ENCODE measurements at regions not wholly inside any gene's neighbourhood (a gene's known extent, or its start where the extent isn't known, plus 50 kb on each side); places are given as distances from the start of the nearest gene placed in this dataset.
A peak's percentile ranks its signal among the peaks of the same experiment; 100 is the strongest.

DNA sequence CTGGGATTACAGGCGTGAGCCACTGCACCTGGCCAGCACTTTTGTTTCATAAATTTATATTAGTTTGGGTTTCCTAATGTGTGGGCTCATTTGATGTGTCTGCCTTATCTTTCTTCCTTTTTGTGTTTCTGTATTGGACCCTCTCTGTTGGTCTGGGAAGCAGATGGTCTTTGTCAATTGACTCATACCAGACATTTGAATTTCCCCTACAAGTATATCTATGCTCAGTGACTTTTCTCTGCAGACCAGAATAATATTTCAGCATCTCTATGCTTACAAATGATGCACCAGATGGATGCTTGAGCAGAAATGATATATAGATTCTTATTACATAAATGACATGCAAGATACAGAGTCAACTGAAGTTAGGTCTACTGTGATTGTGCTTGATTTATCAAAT lies 329.9 kb upstream of the SLCO3A1 start:
- DNase-seq: no peak

DNA sequence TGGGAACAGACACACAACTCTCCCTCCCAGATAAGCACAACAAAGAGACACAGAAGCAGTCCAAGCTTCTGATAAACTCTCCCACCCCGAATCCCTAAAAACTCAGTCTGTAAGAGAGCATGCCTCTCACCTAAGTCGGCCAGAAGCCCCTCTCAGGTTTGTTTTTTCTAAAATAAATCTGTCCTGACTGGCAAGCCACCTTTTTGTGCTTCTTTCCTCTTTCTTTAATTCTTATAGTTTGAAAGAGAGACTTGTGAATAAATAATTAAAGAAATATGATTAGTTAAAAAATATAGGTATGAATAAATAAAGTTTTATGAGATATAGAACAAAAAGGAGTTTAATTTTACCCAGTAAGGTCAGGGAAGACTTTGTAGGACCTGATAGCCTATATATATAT lies 329.0 kb upstream of the SLCO3A1 start:
- DNase-seq: no peak

DNA sequence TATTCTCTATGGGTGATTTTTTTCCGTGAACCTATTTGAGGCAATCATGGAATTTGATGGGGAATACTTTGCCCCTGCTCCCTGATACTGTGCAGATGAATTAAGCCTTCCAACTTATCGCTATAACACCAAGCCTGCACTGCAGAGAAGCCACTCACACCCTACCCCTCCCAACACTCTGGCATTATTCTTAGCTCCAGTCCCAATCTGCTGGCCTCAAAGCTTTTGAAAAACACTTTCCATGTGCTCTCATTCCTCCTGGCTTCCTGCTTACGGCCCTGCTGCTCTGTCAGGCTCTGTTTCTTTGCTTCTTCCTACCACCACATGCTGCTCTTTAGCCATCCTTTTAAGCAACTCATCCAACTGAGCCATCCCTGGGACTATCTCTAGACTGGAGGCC lies 327.8 kb upstream of the SLCO3A1 start:
- DNase-seq: no peak

DNA sequence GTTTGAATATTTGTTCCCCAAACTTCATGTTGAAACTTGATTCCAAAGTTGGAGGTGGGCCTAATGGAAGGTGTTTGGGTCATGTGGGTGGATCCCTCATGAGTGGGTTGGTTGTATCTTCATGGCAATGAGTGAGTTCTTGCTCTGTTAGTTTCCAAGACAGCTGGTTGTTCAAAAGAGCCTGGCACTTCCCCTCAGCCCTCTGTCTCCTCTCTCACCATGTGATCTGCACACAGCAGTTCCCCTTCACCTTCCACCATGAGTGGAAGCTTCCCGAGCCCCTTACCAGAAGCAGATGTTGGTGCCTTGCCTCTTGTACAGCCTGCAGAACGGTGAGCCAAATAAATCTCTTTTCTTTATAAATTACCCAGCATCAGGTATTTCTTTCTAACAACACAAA lies 327.1 kb upstream of the SLCO3A1 start:
- no peak for DNase-seq

DNA sequence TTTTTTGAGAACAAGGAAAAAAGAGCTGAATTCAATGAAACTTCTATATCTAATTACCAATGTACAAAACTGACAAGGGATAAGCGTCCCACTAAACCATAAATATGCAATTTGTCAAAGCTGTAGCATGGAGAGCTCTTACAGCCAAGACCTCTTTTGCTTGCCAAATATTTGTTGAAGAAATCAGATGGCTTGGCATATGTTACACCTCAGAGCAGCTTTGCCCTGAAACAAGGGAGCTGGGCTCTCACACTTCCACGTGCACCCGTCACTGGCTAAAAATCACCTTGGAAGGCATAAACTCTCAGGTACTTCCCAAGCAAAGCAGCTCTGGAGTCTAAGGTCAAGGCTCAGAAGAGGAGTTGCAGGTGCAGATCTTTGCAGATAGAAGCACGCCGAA lies 324.7 kb upstream of the SLCO3A1 start:
- DNase-seq: no peak

DNA sequence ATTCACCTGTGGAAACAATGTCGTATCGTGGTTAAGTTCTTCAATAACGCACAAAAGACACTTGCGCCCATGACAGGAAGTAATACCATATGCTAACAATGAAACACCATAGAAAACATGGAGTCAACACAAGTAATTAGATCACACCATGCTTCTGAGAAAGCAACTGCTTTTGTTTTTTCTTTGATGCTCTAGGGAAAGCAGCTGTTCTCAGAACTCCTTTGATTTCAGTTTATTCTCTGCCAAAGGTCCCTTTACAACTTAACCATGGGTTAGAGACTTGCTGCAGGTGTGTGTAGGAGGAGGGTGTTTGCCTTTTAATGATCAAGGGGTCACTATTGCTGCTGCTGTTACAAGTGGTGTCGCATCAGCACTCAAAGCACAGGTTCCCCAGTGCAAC lies 324.0 kb upstream of the SLCO3A1 start:
- no peak for DNase-seq

DNA sequence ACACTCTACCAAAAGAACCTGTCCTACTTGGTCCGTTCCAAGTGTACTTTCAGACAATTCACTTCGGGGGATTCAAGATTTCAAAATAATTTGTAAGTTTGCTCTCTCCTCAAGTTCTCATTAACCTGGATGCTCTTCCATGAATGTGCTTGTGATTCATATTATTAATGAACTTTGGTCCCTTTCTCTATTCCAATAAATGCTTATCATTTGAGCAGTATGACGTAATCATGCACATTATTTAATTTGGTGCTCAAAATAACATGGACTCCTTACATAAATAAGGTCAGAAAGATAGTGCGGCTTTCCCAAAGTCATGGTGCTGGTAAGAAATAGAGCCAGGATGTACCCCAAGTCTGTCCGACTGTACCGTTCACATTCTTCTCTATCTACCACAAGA lies 323.2 kb upstream of the SLCO3A1 start:
- DNase-seq: no peak

DNA sequence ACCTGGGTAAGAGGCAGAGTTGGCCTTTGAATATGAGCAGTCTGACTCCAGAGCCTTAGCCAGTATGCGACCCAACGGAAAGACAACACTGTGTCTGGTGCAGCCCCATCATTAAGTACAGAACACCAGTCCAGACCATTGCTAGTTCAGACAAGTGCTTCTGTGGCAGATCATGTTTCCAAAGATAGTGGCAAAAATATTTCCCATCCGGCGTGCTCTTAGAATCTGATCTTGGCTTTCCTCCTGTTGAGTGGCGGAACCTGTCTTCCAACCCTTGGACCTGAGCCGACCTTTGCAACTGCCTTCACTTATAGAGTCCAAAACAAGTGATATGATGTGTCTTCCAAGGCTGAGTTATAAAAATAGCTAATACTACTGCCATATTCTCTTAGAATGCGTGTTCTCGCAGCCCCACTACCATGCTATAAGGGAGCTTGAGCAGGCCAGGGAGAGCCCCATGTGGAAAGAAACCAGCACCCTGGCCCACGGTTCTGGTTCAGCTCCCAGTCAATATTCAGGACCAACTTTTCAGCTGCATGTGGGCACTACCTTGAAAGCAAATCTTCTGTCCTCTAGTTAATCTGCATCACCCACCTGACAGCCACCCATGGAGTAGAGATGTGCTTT lies 322.4 kb upstream of the SLCO3A1 start:
- no peak for DNase-seq

DNA sequence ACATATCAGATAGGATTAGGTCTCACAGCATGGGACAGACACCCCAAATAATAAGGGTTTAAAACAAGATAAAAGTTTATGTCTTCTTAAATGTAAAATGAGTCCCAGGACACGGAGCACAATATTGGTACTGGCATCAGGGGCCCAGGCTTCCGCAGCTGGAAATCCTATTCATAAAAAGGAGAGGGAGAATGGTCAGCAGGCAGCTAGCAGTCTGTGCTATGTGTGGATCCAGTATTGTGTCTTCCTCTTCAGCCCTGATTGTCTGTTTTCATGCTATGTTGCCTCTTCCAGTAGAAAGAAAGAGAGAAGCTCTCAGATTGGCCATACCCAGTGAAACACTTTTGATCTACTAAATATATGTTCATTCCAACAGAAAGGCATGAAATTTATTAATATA lies 319.3 kb upstream of the SLCO3A1 start:
- DNase-seq: no peak

DNA sequence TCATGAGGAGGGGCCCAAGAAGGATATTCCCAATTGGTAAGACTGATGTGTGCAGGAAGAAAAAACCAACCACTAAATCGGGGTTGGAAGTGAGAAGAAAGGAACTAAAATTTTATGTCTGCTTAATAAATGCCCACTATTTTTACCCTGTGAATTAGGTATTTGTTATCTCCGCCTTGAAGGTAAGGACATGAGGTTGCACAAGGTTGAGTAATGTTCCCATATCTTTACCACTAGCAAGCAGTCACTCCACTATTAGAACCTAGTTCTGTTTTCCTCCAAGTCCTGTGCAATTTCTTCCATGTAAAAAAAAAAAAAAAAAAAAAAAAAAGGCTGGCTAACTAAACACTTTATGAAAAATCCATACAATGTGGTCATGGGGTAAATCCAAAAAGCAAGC lies 318.5 kb upstream of the SLCO3A1 start:
- no peak for DNase-seq

DNA sequence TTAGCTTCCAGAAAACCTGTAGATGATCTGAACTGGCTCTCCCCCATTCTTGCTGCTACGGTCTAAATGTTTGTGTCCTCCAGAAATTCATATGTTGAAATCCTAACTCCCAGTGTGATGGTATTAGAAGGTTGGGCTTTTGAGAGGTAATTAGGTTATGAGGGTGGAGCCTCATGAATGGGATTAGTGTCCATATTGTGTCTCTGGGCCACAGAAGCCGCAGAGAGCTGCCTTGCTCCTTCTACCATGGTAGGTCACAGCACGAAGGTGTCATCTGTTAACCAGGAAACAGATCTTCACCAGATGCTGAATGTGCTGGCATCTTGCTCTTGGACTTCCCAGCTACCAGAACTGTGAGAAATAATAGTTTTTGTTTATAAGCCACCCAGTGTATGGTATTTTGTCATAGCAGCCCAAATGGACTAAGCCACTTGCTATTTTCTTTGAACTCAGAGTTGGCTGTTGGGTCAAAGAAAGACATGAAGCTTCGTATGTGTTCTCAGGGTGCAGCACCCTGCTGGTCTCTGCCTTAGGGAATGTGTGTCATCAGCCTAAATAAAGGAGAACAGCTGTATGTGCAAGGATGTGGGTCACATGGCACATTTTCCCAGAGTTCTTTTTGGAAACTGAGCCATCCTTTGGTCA lies 317.5 kb upstream of the SLCO3A1 start:
- no peak for DNase-seq

DNA sequence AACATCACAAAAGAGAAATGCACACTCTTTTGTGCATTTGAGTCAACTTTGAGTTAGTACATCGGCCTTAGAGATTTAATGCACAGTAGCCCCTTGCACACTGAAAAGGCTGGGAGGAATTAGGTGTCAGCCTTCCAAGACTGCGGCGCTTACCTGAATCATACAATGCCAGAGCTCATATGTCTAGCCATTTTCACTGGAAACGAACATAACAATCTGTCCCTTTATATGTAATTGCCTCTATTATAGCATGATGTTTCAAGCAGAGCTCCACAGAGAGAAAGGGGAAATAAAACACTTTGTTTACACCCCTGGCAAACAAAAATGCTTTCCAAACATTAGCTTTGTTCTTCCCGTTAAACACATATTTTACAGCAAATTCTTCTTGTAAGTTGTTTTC lies 315.7 kb upstream of the SLCO3A1 start:
- peak; percentile 47 for DNase-seq

DNA sequence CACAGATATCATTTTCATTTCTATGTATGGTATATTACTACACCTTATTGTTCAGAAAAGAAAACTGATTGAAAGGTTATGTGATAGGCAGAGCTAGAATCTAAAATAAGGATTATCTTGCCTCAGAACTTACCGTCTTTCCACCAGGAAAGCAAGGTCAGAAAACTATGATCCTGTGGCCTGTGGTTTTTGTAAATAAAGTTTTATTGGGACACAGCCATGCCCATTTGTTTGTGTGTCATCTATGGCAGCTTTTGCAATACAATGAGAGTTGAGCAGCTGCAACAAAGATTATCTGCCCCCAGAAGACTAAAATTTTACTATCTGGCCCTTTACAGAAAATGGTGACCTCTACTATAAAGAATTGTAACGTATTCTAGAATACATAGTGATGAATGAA lies 314.7 kb upstream of the SLCO3A1 start:
- DNase-seq: no peak

DNA sequence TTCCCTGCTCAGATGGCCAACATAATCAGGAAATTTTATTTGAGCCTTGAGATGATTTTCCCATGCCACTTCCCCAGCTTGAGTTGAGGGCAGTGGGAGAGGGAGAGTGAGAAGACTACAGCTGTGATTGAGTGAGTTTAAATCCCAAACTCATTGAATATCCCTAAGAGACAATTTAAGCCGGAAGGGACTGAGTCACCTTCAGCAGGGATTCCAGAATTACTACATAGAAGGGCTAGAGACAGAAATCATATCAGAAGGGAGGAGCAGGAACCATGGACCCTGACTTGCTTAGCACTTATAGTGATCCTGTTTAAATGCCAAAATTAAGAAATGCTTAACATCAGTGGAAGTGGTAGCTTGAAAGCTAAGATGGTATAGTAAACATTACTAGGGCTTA lies 312.2 kb upstream of the SLCO3A1 start:
- no peak for DNase-seq

DNA sequence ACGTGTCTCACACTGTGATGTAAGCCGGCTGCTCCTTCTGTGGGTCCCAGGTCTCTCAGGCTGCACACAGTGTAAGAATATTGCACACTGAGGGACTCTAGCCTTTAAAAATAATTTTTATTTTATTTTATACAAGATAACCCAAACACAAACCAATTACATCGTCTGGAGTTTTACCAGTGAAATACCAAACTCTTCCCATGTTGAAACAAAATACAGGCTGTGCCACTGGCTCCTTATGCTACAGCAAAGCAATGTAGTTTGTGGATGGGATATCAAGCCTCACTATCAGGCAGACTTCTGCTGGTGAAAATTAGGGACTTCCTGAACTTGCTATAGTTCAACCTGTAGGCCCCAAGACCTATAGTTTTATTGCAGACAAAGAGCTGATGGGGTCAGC lies 311.3 kb upstream of the SLCO3A1 start:
- DNase-seq: no peak

DNA sequence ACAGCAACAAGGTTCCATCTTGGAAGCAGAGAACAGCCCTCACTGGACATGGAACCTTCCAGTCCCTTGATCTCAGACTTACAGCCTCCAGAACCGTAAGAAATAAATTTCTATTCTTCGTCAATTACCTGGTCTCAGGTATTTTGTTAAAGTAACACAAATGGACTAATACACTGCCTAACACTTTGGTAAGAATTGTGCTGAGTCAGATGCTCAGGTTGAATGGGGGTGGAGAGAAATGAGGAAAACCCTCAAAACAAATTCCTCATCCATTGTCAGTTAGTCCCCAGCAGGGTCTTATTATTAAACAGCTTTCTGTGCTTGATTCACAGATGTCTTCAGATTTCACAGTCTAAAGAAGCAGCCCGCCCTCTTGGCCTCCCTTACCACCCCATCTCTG lies 306.2 kb upstream of the SLCO3A1 start:
- no peak for DNase-seq

DNA sequence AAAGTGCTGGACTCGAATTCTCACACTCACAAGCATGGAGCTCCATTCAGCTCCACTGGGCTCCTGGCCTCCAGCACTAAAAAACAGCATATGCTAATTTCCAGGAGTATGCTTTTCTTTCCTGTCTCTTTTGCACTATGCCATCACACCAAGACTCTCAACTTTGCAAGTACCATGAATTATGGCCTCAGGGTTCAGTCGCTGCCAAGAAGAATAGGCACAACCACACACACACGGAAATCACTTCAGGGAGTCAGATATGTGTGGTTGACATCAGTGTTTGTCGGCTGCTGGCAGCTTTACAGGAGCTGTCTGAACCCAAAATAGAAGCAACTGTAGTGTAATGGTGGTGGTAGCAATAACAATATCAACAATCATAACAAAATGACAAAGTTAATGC lies 305.0 kb upstream of the SLCO3A1 start:
- DNase-seq: no peak

DNA sequence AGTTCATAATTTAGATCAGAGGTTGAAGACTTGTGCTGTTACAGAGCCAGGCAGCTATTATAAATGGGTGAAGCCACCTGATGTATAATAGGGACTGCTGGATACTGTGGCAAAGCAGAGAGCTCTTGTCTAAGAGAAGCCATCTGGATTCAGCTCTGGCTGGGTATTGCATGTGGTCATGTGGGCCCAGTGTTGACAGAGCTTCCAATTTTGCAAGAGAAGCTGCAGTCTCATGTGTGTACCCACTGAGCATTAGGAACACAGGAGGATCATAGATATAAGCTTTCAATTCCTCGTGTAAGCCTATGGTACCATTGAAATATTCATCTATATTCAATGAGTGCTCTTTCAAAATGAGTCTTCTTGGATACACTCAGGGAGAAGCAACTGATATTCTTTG lies 303.9 kb upstream of the SLCO3A1 start:
- DNase-seq: no peak

DNA sequence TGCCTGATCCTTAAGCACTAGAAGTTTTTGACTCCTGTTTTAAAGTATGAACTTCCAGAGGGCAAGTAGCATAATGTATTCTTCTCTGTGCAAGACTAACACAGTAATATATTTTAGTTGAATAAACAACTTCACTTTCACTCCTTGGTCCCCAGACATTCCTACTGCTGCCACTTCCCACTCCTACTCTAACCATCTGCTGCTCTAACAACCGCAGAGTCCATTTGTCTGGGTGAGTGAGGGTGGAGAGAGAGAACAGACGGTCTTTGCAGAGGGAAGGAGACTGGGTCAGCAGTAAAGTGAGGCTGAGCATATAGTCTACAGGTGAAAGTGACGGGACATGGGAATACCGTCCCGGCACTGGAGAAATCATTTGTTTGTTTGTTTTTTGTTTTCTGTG lies 301.0 kb upstream of the SLCO3A1 start:
- DNase-seq: no peak

DNA sequence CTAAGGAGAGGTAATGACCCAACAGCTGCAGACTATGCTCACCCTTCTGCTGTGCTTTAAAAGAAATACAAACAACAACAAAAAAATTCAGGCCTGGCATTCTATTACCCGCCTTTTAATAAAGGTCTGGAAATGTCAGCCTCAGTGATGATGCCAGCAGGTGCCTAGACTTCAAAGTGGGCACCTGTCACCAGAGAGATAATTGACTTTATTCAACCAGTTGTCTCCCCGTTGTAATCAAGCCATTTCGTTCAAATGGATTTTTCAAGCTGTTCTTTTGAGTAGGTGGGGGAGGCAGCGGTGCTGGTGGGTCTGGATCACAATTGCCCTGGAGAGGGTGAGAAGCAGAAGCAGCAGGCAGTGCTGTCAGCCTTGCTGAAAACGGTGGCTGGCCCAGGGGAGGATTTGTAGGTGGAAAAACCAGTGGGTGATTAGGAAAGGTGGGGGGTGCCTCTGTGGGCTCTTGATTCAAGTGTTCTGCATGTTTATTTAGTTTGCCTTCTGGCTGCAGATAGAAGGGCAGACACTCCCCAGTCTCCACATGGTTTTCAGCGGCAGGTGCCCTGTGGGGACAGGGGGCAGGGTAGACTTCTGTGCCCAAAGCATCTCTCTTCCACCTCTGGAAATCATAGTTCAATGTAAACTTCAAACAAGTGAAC lies 300.2 kb upstream of the SLCO3A1 start:
- DNase-seq: peak; percentile 92

DNA sequence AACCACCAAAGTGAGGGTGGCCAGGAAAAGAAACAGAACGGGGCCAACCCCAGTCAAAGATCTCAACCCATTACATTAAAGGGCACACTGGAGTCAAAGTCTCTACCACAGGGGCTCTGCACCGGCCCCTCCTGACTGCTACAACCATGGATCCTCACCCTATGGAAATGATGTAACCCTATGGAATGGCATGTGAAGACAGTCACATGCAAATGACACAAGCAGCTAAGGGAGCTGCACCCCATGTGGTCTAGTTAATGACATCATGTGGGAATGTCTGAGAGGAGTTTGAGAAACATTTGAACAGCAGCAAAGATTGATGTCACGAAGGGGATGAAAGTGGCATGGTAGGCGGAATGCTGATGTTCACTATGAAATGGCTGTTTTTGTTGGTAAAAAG lies 298.2 kb upstream of the SLCO3A1 start:
- no peak for DNase-seq

DNA sequence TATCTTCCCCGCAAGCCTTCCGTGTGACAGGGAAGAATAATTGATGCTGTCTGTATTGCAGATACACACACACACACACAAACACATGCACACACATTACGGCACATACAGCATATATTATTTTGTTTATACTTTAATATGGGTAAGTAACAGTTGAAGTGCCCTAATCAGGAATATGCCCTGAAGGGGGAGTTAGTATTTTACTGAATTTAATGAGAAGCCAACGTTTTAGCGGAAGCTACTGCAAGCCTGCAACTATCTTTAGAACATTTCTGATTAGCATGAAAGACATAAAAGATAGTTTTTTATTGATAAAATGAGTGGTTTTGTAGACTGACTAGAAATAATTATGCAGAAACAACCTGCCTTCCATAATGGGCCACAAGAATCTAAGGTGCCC lies 296.6 kb upstream of the SLCO3A1 start:
- no peak for DNase-seq

DNA sequence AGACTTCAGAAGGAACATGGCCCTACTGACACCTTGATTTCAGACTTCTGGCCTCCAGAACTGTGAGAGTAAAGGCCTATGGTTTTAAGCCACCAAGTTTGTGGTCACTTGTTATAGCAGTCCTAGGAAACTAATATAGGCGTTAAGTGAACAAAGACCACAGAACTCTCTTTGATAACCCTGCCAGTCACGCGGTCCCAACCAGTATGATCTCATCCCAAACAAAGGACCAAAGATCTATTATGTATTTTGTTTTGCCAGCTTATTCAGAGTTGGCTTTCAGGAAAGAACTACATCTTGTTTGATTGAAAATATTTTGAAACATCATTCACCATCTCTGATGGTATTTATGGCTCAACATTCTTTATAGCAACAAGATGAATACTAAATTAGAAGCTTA lies 294.4 kb upstream of the SLCO3A1 start:
- DNase-seq: no peak

DNA sequence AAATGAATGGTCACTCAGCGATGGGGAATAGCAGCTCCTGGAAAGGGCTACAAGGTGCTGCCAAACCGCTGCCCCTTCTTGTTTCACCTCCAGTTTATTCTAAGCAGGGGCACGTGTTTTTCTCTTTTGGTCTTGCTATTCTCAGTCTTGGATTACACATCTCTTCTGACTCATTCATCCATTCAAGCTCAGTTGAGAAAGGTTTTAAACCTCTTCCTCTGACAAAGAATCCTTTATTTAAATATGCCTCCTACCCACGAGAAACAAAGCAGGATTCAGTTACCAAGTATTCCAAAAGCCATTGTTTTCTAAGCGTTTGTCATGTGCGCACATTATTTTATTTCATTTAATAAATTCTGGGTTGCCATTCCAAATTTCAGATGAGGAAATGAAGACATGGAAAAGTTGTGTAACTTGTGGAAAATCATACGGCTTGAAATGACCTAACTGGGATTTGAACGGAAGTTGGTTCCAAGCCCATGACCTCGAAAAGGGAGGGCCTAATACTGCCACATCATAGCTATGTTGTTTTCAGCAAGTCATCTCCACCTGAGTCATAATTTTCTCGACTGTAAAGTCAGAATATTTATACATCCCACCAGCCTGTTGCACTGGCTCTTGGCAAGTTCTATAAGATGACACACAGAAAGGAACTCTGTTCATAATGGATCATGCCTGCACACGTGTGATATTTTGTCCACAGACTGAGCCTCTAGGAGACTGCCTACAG lies 292.0 kb upstream of the SLCO3A1 start:
- DNase-seq: no peak
